Uterus (tissue), 2 donors: ENCODE measurements at regions not wholly inside any gene's neighbourhood (a gene's known extent, or its start where the extent isn't known, plus 50 kb on each side); places are given as distances from the start of the nearest gene placed in this dataset.

Source experiments
- CTCF ChIP-seq, 4 experiments: fragments of 200-600 bp in 2 of 4; fragments of 450-650 bp in 2 of 4; sonication (generic) in 2 of 4; IDR thresholded peaks; one replicate each; pipeline ENCODE4 v1.5.1; 2016 to 2019; ENCODE audit warnings: antibody characterized with exemption in 4 of 4, mild to moderate bottlenecking in 2 of 4, moderate library complexity in 1 of 4
- POLR2A ChIP-seq, 2 donors: fragments of 450-650 bp; IDR thresholded peaks; one replicate each; pipeline ENCODE4 v1.6.1; 2016; ENCODE audit warnings: antibody characterized with exemption in 2 of 2, mild to moderate bottlenecking in 1 of 2, moderate library complexity in 1 of 2

- TF ChIP-seq POLR2A (IDR thresholded peaks at IDR 0.05) (no peak), CTCF (IDR thresholded peaks at IDR 0.05) (no peak)
These were observed 123.5 kb upstream of the ZNF366 start for GRCh38 chr5:72630721-72631120.
